ENCODE measurements at regions not wholly inside any gene's neighbourhood (a gene's known extent, or its start where the extent isn't known, plus 50 kb on each side); places are given as distances from the start of the nearest gene placed in this dataset.
"Not testable (repeated sequence)": the region's sequence is repeated elsewhere in the genome, so short reads cannot be mapped to it uniquely, and the experiment has no call there.

GRCh38 chr12:23380419-23381100, 568.9 kb downstream of the SOX5 start:
- intact Hi-C loops (cut with DNase I; ENCODE audit: low total_unique reads) (no loop called here), in situ Hi-C loops (cut with MboI; ENCODE audit: low sequenced_read_pairs in 4 of 4) (no loop called here)
- Histone ChIP-seq H3K27me3 (no peaks in the 10 kb centered on the region), H3K4me3 (no peak overlapping the region), H3K9me3 (peaks cover 0 to 7% (median 0%) of the 10 kb centered on the region in 3 donors), H3K4me1 (no peaks in the 10 kb centered on the region), H3K27ac (no peak overlapping the region), H3K36me3 (no peaks in the 10 kb centered on the region)
- ATAC-seq (no peak), DNase-seq (no peak)
- TF ChIP-seq POLR2A (IDR thresholded peaks at IDR 0.05) (no peak), CTCF (IDR thresholded peaks at IDR 0.05 in 4 of 5, conservative IDR thresholded peaks at IDR 0.05 in 1 of 5) (no peak)

- H3K36me3 ChIP-seq; ATAC-seq; intact Hi-C loops (cut with DNase I; ENCODE audit: low total_unique reads); in situ Hi-C loops (cut with MboI; ENCODE audit: low sequenced_read_pairs in 4 of 4); H3K27ac ChIP-seq; DNase-seq; H3K27me3 ChIP-seq; H3K4me3 ChIP-seq; H3K4me1 ChIP-seq; H3K9me3 ChIP-seq: not testable (repeated sequence)
These were observed 560.6 kb downstream of the SOX5 start for GRCh38 chr12:23388898-23389297.

GRCh38 chr12:23389315-23389714, 560.2 kb downstream of the SOX5 start:
- H3K27ac ChIP-seq; H3K36me3 ChIP-seq; DNase-seq; H3K4me1 ChIP-seq; H3K4me3 ChIP-seq; H3K27me3 ChIP-seq; H3K9me3 ChIP-seq; ATAC-seq; in situ Hi-C loops (cut with MboI; ENCODE audit: low sequenced_read_pairs in 4 of 4); intact Hi-C loops (cut with DNase I; ENCODE audit: low total_unique reads): not testable (repeated sequence)

GRCh38 chr12:23399402-23399933, 550.0 kb downstream of the SOX5 start:
- H3K36me3 ChIP-seq: no peaks in the 10 kb centered on the region
- in situ Hi-C loops (cut with MboI; ENCODE audit: low sequenced_read_pairs in 4 of 4) (no loop called here), intact Hi-C loops (cut with DNase I; ENCODE audit: low total_unique reads) (no loop called here)
- no peaks in the 10 kb centered on the region for H3K27me3 ChIP-seq
- DNase-seq (no peak), ATAC-seq (no peak)
- H3K9me3 ChIP-seq: no peaks in the 10 kb centered on the region
- H3K4me3 ChIP-seq: no peak overlapping the region
- H3K4me1 ChIP-seq: no peaks in the 10 kb centered on the region
- no peak for TF ChIP-seq POLR2A (IDR thresholded peaks at IDR 0.05)
- no peak for TF ChIP-seq CTCF (IDR thresholded peaks at IDR 0.05 in 4 of 5, conservative IDR thresholded peaks at IDR 0.05 in 1 of 5)
- H3K27ac ChIP-seq: no peak overlapping the region

- TF ChIP-seq POLR2A (IDR thresholded peaks at IDR 0.05): no peak
- TF ChIP-seq CTCF (IDR thresholded peaks at IDR 0.05 in 4 of 5, conservative IDR thresholded peaks at IDR 0.05 in 1 of 5): no peak
- no peaks in the 10 kb centered on the region for H3K9me3 ChIP-seq
- intact Hi-C loops (cut with DNase I; ENCODE audit: low total_unique reads) (no loop called here), in situ Hi-C loops (cut with MboI; ENCODE audit: low sequenced_read_pairs in 4 of 4) (no loop called here)
- no peaks in the 10 kb centered on the region for H3K36me3 ChIP-seq
- no peak overlapping the region for H3K27ac ChIP-seq
- H3K4me1 ChIP-seq: no peaks in the 10 kb centered on the region
- no peak overlapping the region for H3K4me3 ChIP-seq
- H3K27me3 ChIP-seq: no peaks in the 10 kb centered on the region
- no peak for ATAC-seq
- no peak for DNase-seq
These were observed 534.3 kb downstream of the SOX5 start for GRCh38 chr12:23415180-23415579.

- in situ Hi-C loops (cut with MboI; ENCODE audit: low sequenced_read_pairs in 4 of 4): no loop called here
- TF ChIP-seq POLR2A (IDR thresholded peaks at IDR 0.05) (no peak), CTCF (IDR thresholded peaks at IDR 0.05 in 4 of 5, conservative IDR thresholded peaks at IDR 0.05 in 1 of 5) (no peak)
- ATAC-seq: no peak
These were observed 527.9 kb downstream of the SOX5 start for GRCh38 chr12:23421556-23421955.

More at GRCh38 chr12:23421556-23421955, 527.9 kb downstream of the SOX5 start:
- Histone ChIP-seq H3K9me3 (no peaks in the 10 kb centered on the region), H3K4me1 (no peaks in the 10 kb centered on the region), H3K27ac (no peak overlapping the region), H3K27me3 (no peaks in the 10 kb centered on the region), H3K4me3 (no peak overlapping the region), H3K36me3 (no peaks in the 10 kb centered on the region)
- intact Hi-C loops (cut with DNase I; ENCODE audit: low total_unique reads): no loop called here
- no peak for DNase-seq

Data from gastrocnemius medialis (tissue), 4 donors.